ENCODE measurements at regions not wholly inside any gene's neighbourhood (a gene's known extent, or its start where the extent isn't known, plus 50 kb on each side); places are given as distances from the start of the nearest gene placed in this dataset.

DNA sequence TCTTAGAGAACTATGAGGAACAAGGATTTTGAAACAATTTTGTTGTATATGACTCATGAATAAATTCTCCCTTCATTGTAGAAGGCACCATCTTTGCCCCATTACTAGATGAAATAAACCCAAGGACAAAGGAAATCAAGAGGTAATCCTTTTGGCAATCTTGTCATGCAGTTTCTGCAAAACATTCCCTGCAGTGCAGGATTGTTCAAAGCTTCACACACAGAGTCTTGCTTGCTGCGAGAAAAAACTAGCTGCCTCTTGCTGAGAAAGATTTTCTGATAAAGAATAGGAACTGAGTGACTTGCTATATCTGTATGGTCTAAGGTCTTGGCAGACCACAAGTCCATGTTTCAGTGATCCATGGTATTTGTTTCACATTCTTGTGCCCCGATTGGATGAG is 657.4 kb upstream of the ADGRL4 start:
- H3K27ac ChIP-seq (replicated peaks): no peak overlapping the region
- no peaks in the 10 kb centered on the region for H3K27me3 ChIP-seq (ENCODE audit: insufficient read depth, poor library complexity, severe bottlenecking)
- DNase-seq (ENCODE audit: low read depth in 1 of 2, low spot score in 1 of 2): no peak
- TF ChIP-seq SPI1 (IDR thresholded peaks at IDR 0.05; ENCODE audit: borderline replicate concordance, low read depth): no peak
- TF ChIP-seq, protein P1, sequence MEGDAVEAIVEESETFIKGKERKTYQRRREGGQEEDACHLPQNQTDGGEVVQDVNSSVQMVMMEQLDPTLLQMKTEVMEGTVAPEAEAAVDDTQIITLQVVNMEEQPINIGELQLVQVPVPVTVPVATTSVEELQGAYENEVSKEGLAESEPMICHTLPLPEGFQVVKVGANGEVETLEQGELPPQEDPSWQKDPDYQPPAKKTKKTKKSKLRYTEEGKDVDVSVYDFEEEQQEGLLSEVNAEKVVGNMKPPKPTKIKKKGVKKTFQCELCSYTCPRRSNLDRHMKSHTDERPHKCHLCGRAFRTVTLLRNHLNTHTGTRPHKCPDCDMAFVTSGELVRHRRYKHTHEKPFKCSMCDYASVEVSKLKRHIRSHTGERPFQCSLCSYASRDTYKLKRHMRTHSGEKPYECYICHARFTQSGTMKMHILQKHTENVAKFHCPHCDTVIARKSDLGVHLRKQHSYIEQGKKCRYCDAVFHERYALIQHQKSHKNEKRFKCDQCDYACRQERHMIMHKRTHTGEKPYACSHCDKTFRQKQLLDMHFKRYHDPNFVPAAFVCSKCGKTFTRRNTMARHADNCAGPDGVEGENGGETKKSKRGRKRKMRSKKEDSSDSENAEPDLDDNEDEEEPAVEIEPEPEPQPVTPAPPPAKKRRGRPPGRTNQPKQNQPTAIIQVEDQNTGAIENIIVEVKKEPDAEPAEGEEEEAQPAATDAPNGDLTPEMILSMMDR (IDR thresholded peaks at IDR 0.05; ENCODE audit: insufficient read depth, low read length): no peak
- TF ChIP-seq POLR2AphosphoS5 (IDR thresholded peaks at IDR 0.05; ENCODE audit: low read depth): no peak
- TF ChIP-seq, protein P2, sequence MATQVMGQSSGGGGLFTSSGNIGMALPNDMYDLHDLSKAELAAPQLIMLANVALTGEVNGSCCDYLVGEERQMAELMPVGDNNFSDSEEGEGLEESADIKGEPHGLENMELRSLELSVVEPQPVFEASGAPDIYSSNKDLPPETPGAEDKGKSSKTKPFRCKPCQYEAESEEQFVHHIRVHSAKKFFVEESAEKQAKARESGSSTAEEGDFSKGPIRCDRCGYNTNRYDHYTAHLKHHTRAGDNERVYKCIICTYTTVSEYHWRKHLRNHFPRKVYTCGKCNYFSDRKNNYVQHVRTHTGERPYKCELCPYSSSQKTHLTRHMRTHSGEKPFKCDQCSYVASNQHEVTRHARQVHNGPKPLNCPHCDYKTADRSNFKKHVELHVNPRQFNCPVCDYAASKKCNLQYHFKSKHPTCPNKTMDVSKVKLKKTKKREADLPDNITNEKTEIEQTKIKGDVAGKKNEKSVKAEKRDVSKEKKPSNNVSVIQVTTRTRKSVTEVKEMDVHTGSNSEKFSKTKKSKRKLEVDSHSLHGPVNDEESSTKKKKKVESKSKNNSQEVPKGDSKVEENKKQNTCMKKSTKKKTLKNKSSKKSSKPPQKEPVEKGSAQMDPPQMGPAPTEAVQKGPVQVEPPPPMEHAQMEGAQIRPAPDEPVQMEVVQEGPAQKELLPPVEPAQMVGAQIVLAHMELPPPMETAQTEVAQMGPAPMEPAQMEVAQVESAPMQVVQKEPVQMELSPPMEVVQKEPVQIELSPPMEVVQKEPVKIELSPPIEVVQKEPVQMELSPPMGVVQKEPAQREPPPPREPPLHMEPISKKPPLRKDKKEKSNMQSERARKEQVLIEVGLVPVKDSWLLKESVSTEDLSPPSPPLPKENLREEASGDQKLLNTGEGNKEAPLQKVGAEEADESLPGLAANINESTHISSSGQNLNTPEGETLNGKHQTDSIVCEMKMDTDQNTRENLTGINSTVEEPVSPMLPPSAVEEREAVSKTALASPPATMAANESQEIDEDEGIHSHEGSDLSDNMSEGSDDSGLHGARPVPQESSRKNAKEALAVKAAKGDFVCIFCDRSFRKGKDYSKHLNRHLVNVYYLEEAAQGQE (IDR thresholded peaks at IDR 0.05; ENCODE audit: insufficient replicate concordance, low read depth): no peak
- no peak for TF ChIP-seq GABPA (IDR thresholded peaks at IDR 0.05; ENCODE audit: low read depth)
- no peak overlapping the region for H3K4me3 ChIP-seq (replicated peaks; ENCODE audit: insufficient read depth, low read length)

DNA sequence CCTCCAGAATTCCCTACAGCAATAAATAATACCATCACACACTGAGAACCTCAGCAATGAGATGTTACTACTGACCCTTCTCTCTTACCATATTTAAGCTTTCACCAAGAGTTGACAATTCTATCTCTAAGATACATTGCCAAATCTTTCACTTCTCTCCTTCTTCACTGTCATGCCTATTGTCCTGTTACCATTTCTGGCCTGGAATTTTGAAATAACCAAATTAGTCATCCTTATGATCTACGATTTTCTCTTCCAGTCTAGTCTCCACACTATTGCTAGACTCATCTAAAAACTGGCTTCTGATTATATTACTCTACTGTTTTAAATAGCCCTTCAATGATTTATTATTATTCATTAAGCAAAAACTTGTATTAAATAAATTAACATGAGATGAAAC is 656.1 kb upstream of the ADGRL4 start:
- no peak for TF ChIP-seq POLR2AphosphoS5 (IDR thresholded peaks at IDR 0.05; ENCODE audit: low read depth)
- no peak for TF ChIP-seq GABPA (IDR thresholded peaks at IDR 0.05; ENCODE audit: low read depth)
- TF ChIP-seq, protein P1 (IDR thresholded peaks at IDR 0.05; ENCODE audit: insufficient read depth, low read length): no peak
- TF ChIP-seq, protein P2 (IDR thresholded peaks at IDR 0.05; ENCODE audit: insufficient replicate concordance, low read depth): no peak
- TF ChIP-seq SPI1 (IDR thresholded peaks at IDR 0.05; ENCODE audit: borderline replicate concordance, low read depth): no peak
- Histone ChIP-seq H3K4me3 (replicated peaks; ENCODE audit: insufficient read depth, low read length) (no peak overlapping the region), H3K27ac (replicated peaks) (no peak overlapping the region), H3K27me3 (ENCODE audit: insufficient read depth, poor library complexity, severe bottlenecking) (no peaks in the 10 kb centered on the region)
- DNase-seq (ENCODE audit: low read depth in 1 of 2, low spot score in 1 of 2): no peak

DNA sequence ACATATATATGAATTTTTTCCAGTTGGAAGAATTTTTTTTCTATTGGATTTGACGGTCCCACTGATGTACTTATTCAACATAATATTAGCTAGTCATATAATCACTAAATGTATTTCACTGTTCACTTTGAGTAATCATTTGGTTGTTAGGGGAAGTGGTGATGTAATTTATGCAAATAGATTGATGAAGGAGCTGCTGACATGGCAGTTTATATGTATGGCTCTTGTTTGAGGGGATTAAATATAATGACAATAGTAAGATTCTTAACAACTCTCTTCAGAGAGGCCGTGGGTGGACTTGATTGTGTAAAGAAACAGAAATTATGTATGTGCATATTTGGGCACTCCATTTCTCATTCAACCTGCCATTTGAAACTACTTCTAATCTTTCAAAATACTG is 653.6 kb upstream of the ADGRL4 start:
- no peaks in the 10 kb centered on the region for H3K27me3 ChIP-seq (ENCODE audit: insufficient read depth, poor library complexity, severe bottlenecking)
- H3K4me3 ChIP-seq (replicated peaks; ENCODE audit: insufficient read depth, low read length): no peak overlapping the region
- no peak overlapping the region for H3K27ac ChIP-seq (replicated peaks)
- no peak for TF ChIP-seq POLR2AphosphoS5 (IDR thresholded peaks at IDR 0.05; ENCODE audit: low read depth)
- TF ChIP-seq, protein P2 (IDR thresholded peaks at IDR 0.05; ENCODE audit: insufficient replicate concordance, low read depth): no peak
- TF ChIP-seq, protein P1 (IDR thresholded peaks at IDR 0.05; ENCODE audit: insufficient read depth, low read length): no peak
- TF ChIP-seq GABPA (IDR thresholded peaks at IDR 0.05; ENCODE audit: low read depth): no peak
- DNase-seq (ENCODE audit: low read depth in 1 of 2, low spot score in 1 of 2): no peak
